ENCODE measurements at regions not wholly inside any gene's neighbourhood (a gene's known extent, or its start where the extent isn't known, plus 50 kb on each side); places are given as distances from the start of the nearest gene placed in this dataset.
A peak's percentile ranks its signal among the peaks of the same experiment; 100 is the strongest.

DNA sequence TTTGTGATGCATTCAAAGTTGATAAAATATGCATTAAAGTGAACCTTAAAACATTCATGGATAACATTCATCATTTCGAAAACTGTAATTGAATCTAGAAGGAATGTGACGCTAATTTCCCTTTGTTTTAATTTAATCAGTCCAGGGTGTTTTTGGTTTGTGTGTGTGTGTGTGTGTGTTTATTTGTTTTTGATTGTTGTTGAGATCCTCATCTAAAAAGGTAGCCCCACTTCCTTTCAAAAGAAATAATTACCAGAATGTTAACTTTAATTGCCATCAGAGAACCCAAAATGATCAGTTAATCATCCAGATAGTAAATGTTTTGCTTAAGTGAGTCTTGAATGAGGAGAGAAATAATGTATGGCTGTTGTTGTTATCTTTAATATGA is 74.5 kb upstream of the PTPRZ1 start:
- 78 to 92% methylated on average over 2 of the region's 2 CpGs for WGBS, 2 donors
- intact Hi-C loops (cut with DNase I), result no loop called here
- Histone ChIP-seq H3K4me3 (no peak overlapping the region), H3K4me1 (peaks cover 0 to 66% (median 14%) of the 10 kb centered on the region in 3 donors), H3K36me3 (no peaks in the 10 kb centered on the region), H3K27ac (peak overlapping the region; percentile 16 to 82 (median 65)), H3K9me3 (no peaks in the 10 kb centered on the region), H3K27me3 (no peaks in the 10 kb centered on the region)
- no peak for DNase-seq
- TF ChIP-seq, protein P1, sequence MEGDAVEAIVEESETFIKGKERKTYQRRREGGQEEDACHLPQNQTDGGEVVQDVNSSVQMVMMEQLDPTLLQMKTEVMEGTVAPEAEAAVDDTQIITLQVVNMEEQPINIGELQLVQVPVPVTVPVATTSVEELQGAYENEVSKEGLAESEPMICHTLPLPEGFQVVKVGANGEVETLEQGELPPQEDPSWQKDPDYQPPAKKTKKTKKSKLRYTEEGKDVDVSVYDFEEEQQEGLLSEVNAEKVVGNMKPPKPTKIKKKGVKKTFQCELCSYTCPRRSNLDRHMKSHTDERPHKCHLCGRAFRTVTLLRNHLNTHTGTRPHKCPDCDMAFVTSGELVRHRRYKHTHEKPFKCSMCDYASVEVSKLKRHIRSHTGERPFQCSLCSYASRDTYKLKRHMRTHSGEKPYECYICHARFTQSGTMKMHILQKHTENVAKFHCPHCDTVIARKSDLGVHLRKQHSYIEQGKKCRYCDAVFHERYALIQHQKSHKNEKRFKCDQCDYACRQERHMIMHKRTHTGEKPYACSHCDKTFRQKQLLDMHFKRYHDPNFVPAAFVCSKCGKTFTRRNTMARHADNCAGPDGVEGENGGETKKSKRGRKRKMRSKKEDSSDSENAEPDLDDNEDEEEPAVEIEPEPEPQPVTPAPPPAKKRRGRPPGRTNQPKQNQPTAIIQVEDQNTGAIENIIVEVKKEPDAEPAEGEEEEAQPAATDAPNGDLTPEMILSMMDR (IDR thresholded peaks at IDR 0.05), result no peak
- TF ChIP-seq POLR2A (IDR thresholded peaks at IDR 0.05), result no peak

DNA sequence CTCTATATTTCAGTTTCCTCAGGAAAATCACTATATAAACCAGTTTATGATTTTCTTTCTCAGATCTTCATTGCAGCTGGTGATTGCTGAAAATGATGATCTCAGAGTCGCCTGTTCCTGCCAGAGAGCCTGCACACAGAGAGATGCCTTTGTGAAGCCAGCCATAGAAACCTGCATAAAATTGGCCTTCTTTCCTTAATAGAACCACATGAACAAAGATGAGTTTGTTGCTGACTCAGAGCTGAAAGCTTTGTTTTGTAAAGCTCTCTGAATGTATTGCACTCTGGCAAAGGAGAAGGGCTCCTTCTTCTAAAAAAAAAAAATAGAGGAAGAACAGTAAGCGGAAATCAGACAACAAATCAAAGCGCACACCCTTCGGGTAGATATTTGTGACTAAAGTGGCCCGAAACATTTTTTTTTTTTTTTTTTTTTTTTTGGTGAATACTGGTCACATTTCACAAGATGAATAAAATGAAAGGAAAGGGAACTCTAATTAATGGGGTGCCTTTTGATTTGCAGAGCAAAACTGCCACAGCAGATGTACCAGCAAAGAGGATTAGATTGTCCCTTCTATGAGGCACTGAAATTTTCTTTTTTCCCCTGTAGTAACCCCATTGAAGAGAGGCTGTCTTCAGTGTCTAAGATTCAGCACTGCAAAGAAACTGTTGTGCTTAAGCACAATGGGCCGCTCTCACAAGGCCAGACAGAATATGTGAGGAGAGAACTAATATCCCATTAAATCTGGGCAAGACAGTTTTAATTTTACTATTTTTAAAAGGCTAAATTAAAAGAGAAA is 75.1 kb upstream of the PTPRZ1 start:
- DNase-seq, result no peak
- Histone ChIP-seq H3K27me3 (no peaks in the 10 kb centered on the region), H3K9me3 (no peaks in the 10 kb centered on the region), H3K4me3 (no peak overlapping the region), H3K27ac (peak overlapping the region; percentile 47 to 82 (median 78)), H3K4me1 (peaks cover 0 to 61% (median 14%) of the 10 kb centered on the region in 3 donors), H3K36me3 (no peaks in the 10 kb centered on the region)
- 33 to 44% methylated on average over 6 of the region's 6 CpGs for WGBS, 2 donors
- no peak for TF ChIP-seq POLR2A (IDR thresholded peaks at IDR 0.05)
- intact Hi-C loops (cut with DNase I), result no loop called here

- TF ChIP-seq, protein P1 (IDR thresholded peaks at IDR 0.05), result no peak
- no peak for TF ChIP-seq POLR2A (IDR thresholded peaks at IDR 0.05)
- intact Hi-C loops (cut with DNase I), result no loop called here
- peak overlapping the region; percentile 47 to 82 (median 78) for H3K27ac ChIP-seq
Measured at GRCh38 chr7:121796936-121797656, 75.9 kb upstream of the PTPRZ1 start.

GRCh38 chr7:121796381-121796780 is 76.6 kb upstream of the PTPRZ1 start:
- intact Hi-C loops (cut with DNase I), result no loop called here
- H3K27ac ChIP-seq, result peak overlapping the region; percentile 47 to 82 (median 78)

More at GRCh38 chr7:121796936-121797656, 75.9 kb upstream of the PTPRZ1 start:
- no peak for DNase-seq
- H3K9me3 ChIP-seq, result no peaks in the 10 kb centered on the region
- WGBS, 2 donors, result 59 to 60% methylated on average over 7 of the region's 7 CpGs
- no peak overlapping the region for H3K4me3 ChIP-seq
- peaks cover 0 to 55% (median 14%) of the 10 kb centered on the region in 3 donors for H3K4me1 ChIP-seq
- no peaks in the 10 kb centered on the region for H3K27me3 ChIP-seq
- H3K36me3 ChIP-seq, result no peaks in the 10 kb centered on the region

DNA sequence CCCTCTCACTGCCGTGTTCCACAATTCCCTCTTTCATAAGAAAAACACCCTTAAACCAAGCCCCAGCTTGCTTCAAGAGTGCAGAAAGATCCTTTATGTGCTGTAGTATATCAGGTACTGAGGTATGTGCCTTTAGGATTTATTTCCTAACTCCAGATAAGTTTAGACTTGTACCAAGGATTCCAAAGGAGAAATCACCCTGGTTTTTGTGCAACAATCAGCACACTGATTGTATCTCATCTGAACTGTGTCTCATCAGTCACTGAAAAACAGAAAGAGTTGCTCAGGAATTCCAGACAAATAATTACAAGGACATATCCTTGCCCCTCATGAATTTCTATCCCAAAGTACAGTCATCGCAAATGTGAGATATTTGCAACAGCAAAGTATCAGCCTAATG is 77.2 kb upstream of the PTPRZ1 start:
- Histone ChIP-seq H3K4me3 (no peak overlapping the region), H3K27me3 (no peaks in the 10 kb centered on the region), H3K9me3 (no peaks in the 10 kb centered on the region), H3K36me3 (no peaks in the 10 kb centered on the region), H3K27ac (peak overlapping the region; percentile 47 to 82 (median 78)), H3K4me1 (peaks cover 0 to 55% (median 14%) of the 10 kb centered on the region in 3 donors)
- 28 to 53% methylated on average over 2 of the region's 2 CpGs for WGBS, 2 donors
- no peak for DNase-seq
- no peak for TF ChIP-seq POLR2A (IDR thresholded peaks at IDR 0.05)
- TF ChIP-seq, protein P1 (IDR thresholded peaks at IDR 0.05), result no peak
- intact Hi-C loops (cut with DNase I), result no loop called here

More at GRCh38 chr7:121796381-121796780, 76.6 kb upstream of the PTPRZ1 start:
- no peak for DNase-seq
- H3K36me3 ChIP-seq, result no peaks in the 10 kb centered on the region
- TF ChIP-seq POLR2A (IDR thresholded peaks at IDR 0.05), result no peak
- TF ChIP-seq, protein P1 (IDR thresholded peaks at IDR 0.05), result no peak
- no peaks in the 10 kb centered on the region for H3K27me3 ChIP-seq
- H3K4me3 ChIP-seq, result no peak overlapping the region
- no peaks in the 10 kb centered on the region for H3K9me3 ChIP-seq
- peaks cover 0 to 55% (median 14%) of the 10 kb centered on the region in 3 donors for H3K4me1 ChIP-seq
- 40 to 51% methylated on average over 4 of the region's 4 CpGs for WGBS, 2 donors

Data from esophagus squamous epithelium (tissue), 5 donors.